Skeletal muscle tissue (tissue), 3 donors: ENCODE measurements at regions not wholly inside any gene's neighbourhood (a gene's known extent, or its start where the extent isn't known, plus 50 kb on each side); places are given as distances from the start of the nearest gene placed in this dataset.

Experiments
- H3K27ac ChIP-seq: one replicate; pipeline ENCODE4 v1.7.0; 2013; ENCODE audit warnings: mild to moderate bottlenecking, low read depth, low read length, inconsistent platforms
- H3K27me3 ChIP-seq, 3 donors: one replicate each; pipeline ENCODE4 v1.7.0; 2013; ENCODE audit warnings: low read length in 3 of 3; ENCODE audit not compliant: control insufficient read depth in 3 of 3, insufficient read depth in 3 of 3
- H3K36me3 ChIP-seq, 3 donors: one replicate each; pipeline ENCODE4 v1.7.0; 2013; ENCODE audit warnings: low read length in 3 of 3; ENCODE audit not compliant: control insufficient read depth in 3 of 3, insufficient read depth in 3 of 3
- H3K4me1 ChIP-seq, 3 donors: one replicate each; pipeline ENCODE4 v1.7.0; 2013; ENCODE audit warnings: low read length in 3 of 3, mild to moderate bottlenecking in 3 of 3; ENCODE audit not compliant: control insufficient read depth in 3 of 3, insufficient read depth in 3 of 3
- H3K4me3 ChIP-seq, 3 donors: one replicate each; pipeline ENCODE4 v1.7.0; 2013; ENCODE audit warnings: low read length in 3 of 3
- H3K9ac ChIP-seq, 3 donors: one replicate each; pipeline ENCODE4 v1.7.0; 2013; ENCODE audit warnings: low read length in 3 of 3, mild to moderate bottlenecking in 3 of 3, moderate library complexity in 2 of 3, low read depth in 1 of 3
- H3K9me3 ChIP-seq, 3 donors: one replicate each; pipeline ENCODE4 v1.7.0; 2013; ENCODE audit warnings: low read length in 3 of 3; ENCODE audit not compliant: control insufficient read depth in 3 of 3
- donor health status: Osteomylitis.

GRCh38 chr6:3939368-3939958 lies 90.3 kb downstream of the FAM50B start:
- H3K27me3 ChIP-seq = peaks cover 0 to 6% (median 0%) of the 10 kb centered on the region in 3 donors
- no peak overlapping the region for H3K9ac ChIP-seq
- H3K4me3 ChIP-seq = no peak overlapping the region
- no peaks in the 10 kb centered on the region for H3K36me3 ChIP-seq
- H3K27ac ChIP-seq = no peak overlapping the region
- H3K4me1 ChIP-seq = peaks cover 0 to 3% (median 0%) of the 10 kb centered on the region in 3 donors
- no peaks in the 10 kb centered on the region for H3K9me3 ChIP-seq

- Histone ChIP-seq H3K9me3 (no peaks in the 10 kb centered on the region), H3K4me1 (peaks cover 0 to 3% (median 0%) of the 10 kb centered on the region in 3 donors), H3K27me3 (peaks cover 0 to 6% (median 0%) of the 10 kb centered on the region in 3 donors), H3K4me3 (no peak overlapping the region), H3K36me3 (no peaks in the 10 kb centered on the region), H3K27ac (no peak overlapping the region), H3K9ac (no peak overlapping the region)
Measured at GRCh38 chr6:3939964-3940363, 90.8 kb downstream of the FAM50B start.

GRCh38 chr6:3940703-3941102 lies 91.5 kb downstream of the FAM50B start:
- no peak overlapping the region for H3K9ac ChIP-seq
- H3K9me3 ChIP-seq = no peaks in the 10 kb centered on the region
- no peak overlapping the region for H3K4me3 ChIP-seq
- no peak overlapping the region for H3K27ac ChIP-seq
- no peaks in the 10 kb centered on the region for H3K36me3 ChIP-seq
- H3K27me3 ChIP-seq = peaks cover 0 to 6% (median 0%) of the 10 kb centered on the region in 3 donors
- peaks cover 0 to 3% (median 0%) of the 10 kb centered on the region in 3 donors for H3K4me1 ChIP-seq

GRCh38 chr6:3943331-3943765 lies 94.2 kb downstream of the FAM50B start:
- peaks cover 0 to 3% (median 0%) of the 10 kb centered on the region in 3 donors for H3K4me1 ChIP-seq
- no peaks in the 10 kb centered on the region for H3K9me3 ChIP-seq
- no peak overlapping the region for H3K4me3 ChIP-seq
- H3K27ac ChIP-seq = no peak overlapping the region
- H3K9ac ChIP-seq = no peak overlapping the region
- peaks cover 0 to 7% (median 6%) of the 10 kb centered on the region in 3 donors for H3K27me3 ChIP-seq
- H3K36me3 ChIP-seq = no peaks in the 10 kb centered on the region

GRCh38 chr6:3944246-3944645 lies 95.1 kb downstream of the FAM50B start:
- H3K9me3 ChIP-seq = no peaks in the 10 kb centered on the region
- no peak overlapping the region for H3K4me3 ChIP-seq
- no peak overlapping the region for H3K9ac ChIP-seq
- H3K27me3 ChIP-seq = peaks cover 0 to 13% (median 7%) of the 10 kb centered on the region in 3 donors
- H3K36me3 ChIP-seq = no peaks in the 10 kb centered on the region
- no peak overlapping the region for H3K27ac ChIP-seq
- peaks cover 0 to 3% (median 0%) of the 10 kb centered on the region in 3 donors for H3K4me1 ChIP-seq

- Histone ChIP-seq H3K27me3 (peaks cover 3 to 12% (median 7%) of the 10 kb centered on the region in 3 donors), H3K9ac (no peak overlapping the region), H3K27ac (no peak overlapping the region), H3K9me3 (no peaks in the 10 kb centered on the region), H3K36me3 (no peaks in the 10 kb centered on the region), H3K4me3 (no peak overlapping the region), H3K4me1 (peaks cover 0 to 3% (median 0%) of the 10 kb centered on the region in 3 donors)
Measured at GRCh38 chr6:3946778-3947177, 97.6 kb downstream of the FAM50B start.

- Histone ChIP-seq H3K36me3 (no peaks in the 10 kb centered on the region), H3K9me3 (no peaks in the 10 kb centered on the region), H3K27me3 (peaks cover 3 to 9% (median 7%) of the 10 kb centered on the region in 3 donors), H3K4me3 (no peak overlapping the region), H3K4me1 (no peaks in the 10 kb centered on the region), H3K9ac (no peak overlapping the region), H3K27ac (no peak overlapping the region)
Measured at GRCh38 chr6:3948866-3949265, 99.7 kb downstream of the FAM50B start.

- Histone ChIP-seq H3K9me3 (no peaks in the 10 kb centered on the region), H3K27me3 (peaks cover 3 to 9% (median 7%) of the 10 kb centered on the region in 3 donors), H3K27ac (no peak overlapping the region), H3K4me1 (no peaks in the 10 kb centered on the region), H3K36me3 (no peaks in the 10 kb centered on the region), H3K4me3 (no peak overlapping the region), H3K9ac (no peak overlapping the region)
Measured at GRCh38 chr6:3949521-3949920, 100.3 kb downstream of the FAM50B start.

- H3K4me3 ChIP-seq = no peak overlapping the region
Measured at GRCh38 chr6:3956054-3956453, 106.9 kb downstream of the FAM50B start.

GRCh38 chr6:3957321-3957720 lies 108.1 kb downstream of the FAM50B start:
- Histone ChIP-seq H3K36me3 (no peaks in the 10 kb centered on the region), H3K27me3 (no peaks in the 10 kb centered on the region), H3K4me3 (no peak overlapping the region), H3K9ac (no peak overlapping the region), H3K27ac (no peak overlapping the region), H3K9me3 (no peaks in the 10 kb centered on the region), H3K4me1 (peaks cover 0 to 5% (median 0%) of the 10 kb centered on the region in 3 donors)

More at GRCh38 chr6:3956054-3956453, 106.9 kb downstream of the FAM50B start:
- H3K9ac ChIP-seq = no peak overlapping the region
- no peaks in the 10 kb centered on the region for H3K27me3 ChIP-seq
- H3K36me3 ChIP-seq = no peaks in the 10 kb centered on the region
- no peaks in the 10 kb centered on the region for H3K9me3 ChIP-seq
- peaks cover 0 to 4% (median 0%) of the 10 kb centered on the region in 3 donors for H3K4me1 ChIP-seq
- no peak overlapping the region for H3K27ac ChIP-seq
